ENCODE measurements at regions not wholly inside any gene's neighbourhood (a gene's known extent, or its start where the extent isn't known, plus 50 kb on each side); places are given as distances from the start of the nearest gene placed in this dataset.
"Not testable (repeated sequence)": the region's sequence is repeated elsewhere in the genome, so short reads cannot be mapped to it uniquely, and the experiment has no call there.

DNA sequence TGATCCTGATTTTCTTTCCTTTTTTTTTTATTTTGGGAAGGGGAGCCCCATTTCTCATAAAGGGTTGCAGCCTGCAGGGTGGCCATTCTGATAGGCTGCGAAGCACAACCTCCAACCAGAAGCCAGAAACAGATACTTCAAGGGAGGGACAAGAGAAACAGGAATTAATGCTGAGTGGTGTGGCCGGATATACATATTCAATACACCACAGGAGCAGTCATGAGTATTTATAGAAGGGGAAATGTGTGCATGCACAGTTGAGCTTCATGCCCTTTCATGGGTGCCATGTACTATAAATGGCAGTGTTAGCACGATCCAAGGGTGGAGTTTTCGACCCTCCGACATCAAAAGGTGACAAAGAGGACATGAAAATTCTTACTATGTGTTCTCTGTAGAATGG lies 320.8 kb downstream of the CBLN1 start:
- no peak for DNase-seq (ENCODE audit: low spot score)
- TF ChIP-seq, protein P1, sequence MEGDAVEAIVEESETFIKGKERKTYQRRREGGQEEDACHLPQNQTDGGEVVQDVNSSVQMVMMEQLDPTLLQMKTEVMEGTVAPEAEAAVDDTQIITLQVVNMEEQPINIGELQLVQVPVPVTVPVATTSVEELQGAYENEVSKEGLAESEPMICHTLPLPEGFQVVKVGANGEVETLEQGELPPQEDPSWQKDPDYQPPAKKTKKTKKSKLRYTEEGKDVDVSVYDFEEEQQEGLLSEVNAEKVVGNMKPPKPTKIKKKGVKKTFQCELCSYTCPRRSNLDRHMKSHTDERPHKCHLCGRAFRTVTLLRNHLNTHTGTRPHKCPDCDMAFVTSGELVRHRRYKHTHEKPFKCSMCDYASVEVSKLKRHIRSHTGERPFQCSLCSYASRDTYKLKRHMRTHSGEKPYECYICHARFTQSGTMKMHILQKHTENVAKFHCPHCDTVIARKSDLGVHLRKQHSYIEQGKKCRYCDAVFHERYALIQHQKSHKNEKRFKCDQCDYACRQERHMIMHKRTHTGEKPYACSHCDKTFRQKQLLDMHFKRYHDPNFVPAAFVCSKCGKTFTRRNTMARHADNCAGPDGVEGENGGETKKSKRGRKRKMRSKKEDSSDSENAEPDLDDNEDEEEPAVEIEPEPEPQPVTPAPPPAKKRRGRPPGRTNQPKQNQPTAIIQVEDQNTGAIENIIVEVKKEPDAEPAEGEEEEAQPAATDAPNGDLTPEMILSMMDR (IDR thresholded peaks at IDR 0.05; ENCODE audit: extremely low read depth, missing control alignments) = no peak

DNA sequence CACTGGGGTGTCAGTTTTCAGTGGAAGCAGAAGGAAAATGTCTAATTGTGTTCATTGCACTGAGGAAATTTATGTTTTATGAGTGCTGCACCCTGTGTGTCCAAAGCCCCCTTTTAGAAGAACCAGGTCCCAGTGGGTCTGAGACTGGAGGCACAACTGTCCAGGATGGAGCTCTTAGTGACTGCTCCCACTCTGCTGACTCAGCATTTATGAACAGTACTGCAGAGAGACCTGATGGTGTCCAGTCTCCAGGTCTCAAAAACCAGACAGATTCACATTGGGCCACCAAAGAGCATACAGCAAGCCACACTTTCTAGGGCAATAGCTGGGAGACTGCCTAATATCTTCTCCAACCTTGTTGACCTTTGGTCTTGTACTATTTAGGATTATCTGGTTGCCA lies 321.9 kb downstream of the CBLN1 start:
- DNase-seq (ENCODE audit: low spot score) = no peak
- TF ChIP-seq, protein P1 (IDR thresholded peaks at IDR 0.05; ENCODE audit: extremely low read depth, missing control alignments) = no peak

DNA sequence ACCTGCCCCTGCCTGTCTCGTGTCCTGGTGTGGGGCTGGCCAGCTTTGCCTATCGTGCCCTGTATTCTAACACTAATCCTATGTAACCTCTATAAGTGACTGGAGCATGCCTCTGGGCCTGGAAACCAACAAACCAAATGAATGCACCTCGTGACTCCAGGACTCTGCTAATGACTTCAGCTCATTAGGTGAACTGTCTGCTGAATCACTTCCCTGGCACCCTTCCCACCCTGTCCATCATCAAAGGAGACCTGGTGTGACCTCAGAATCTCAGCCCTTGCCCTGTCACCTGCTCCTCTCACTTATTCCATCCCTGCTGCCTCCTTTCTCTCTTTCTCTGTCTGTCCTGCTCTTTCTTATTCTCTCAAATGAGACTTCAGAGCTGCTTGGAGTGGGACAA lies 322.4 kb downstream of the CBLN1 start:
- DNase-seq (ENCODE audit: low spot score) = no peak
- TF ChIP-seq, protein P1 (IDR thresholded peaks at IDR 0.05; ENCODE audit: extremely low read depth, missing control alignments) = no peak

DNA sequence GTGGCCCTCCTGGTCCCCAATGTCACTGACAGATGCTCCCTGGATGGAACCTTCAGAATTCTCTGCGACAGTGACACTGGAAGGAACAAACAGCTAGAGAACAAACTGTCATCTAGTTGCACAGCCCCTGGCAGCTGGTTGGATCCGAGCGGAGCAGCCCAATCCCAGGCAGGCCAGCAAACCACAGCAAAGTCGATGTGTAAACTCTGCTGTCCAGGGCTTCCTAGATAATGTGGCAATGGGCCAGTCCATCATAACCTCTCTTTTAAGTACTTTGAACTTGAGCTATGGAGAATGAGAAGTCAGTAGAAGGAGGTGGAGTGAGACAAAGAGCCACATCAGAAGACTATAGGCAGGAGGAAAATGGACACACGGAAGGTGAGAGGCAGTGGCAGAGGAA lies 323.0 kb downstream of the CBLN1 start:
- TF ChIP-seq, protein P1 (IDR thresholded peaks at IDR 0.05; ENCODE audit: extremely low read depth, missing control alignments) = no peak
- DNase-seq (ENCODE audit: low spot score) = no peak

DNA sequence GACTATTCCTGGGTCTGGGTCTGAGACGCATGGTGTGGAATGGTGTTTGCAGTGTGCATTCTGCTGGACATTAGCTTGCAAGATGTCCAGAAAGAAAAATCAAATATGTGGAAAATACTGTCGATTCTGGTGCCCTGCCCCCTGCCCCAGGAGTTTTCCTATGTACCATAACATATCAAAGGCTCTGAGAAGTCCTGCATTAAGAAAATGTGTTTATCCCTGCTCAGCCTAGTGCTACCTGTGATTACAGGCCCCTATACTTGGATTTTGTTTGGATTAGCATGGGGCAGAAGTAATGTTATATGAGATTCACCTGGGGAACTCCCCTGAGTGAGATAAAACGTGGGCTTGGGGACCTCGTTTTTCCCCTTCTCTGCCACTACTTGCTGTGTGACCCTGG lies 325.0 kb downstream of the CBLN1 start:
- TF ChIP-seq, protein P1 (IDR thresholded peaks at IDR 0.05; ENCODE audit: extremely low read depth, missing control alignments) = no peak
- no peak for DNase-seq (ENCODE audit: low spot score)

DNA sequence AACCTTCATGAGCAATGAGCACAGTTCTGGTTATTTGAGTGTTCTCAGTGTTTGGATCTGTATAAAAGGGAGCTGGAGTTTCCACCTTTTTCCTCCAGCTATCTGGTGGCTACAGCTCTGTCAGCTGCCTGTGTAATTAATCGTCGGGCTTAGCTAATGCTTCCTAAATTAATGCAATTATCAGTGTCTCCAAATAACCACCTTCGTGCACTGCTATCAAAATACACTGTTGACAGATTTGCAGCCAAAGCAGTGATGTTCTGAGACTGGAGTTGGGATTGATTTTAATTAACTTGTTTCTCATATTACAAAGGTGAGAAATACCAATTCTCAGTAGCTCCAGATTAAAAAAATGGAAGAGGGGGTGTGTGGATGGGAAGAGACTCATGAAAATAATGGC lies 325.8 kb downstream of the CBLN1 start:
- TF ChIP-seq, protein P1 (IDR thresholded peaks at IDR 0.05; ENCODE audit: extremely low read depth, missing control alignments) = no peak
- no peak for DNase-seq (ENCODE audit: low spot score)

DNA sequence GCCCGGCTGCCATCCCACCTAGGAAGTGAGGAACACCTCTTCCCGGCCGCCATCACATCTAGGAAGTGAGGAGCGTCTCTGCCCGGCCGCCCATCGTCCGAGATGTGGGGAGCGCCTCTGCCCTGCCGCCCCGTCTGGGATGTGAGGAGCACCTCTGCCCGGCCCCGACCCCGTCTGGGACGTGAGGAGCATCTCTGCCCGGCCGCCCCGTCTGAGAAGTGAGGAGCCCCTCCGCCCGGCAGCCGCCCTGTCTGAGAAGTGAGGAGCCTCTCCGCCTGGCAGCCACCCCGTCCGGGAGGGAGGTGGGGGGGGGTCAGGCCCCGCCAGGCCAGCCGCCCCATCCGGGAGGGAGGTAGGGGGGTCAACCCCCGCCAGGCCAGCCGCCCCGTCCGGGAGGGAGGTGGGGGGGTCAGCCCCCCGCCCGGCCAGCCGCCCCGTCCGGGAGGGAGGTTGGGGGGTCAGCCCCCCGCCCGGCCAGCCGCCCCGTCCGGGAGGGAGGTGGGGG lies 330.0 kb downstream of the CBLN1 start:
- not testable (repeated sequence) for DNase-seq (ENCODE audit: low spot score)

DNA sequence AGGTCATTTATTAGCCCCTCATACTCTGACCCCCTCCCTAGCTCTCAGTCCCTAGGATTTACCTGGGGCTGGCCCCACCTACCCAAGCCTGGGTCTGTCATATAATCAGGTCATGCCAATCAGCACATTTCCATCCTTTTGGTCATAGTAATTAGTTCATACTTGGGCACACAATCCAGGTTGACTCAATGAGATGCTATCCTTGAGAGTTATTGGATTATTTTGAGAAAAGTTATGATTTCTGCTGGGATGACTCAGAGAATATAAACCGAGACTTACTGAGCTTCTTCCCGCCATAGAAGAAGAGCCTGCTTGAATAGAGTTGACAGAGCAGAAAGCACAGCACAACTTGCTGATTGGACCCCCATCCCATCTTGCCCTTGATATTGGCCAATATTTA lies 331.5 kb downstream of the CBLN1 start:
- DNase-seq (ENCODE audit: low spot score) = no peak
- TF ChIP-seq, protein P1 (IDR thresholded peaks at IDR 0.05; ENCODE audit: extremely low read depth, missing control alignments) = no peak
